H9 (cell line): ENCODE measurements at regions not wholly inside any gene's neighbourhood (a gene's known extent, or its start where the extent isn't known, plus 50 kb on each side); places are given as distances from the start of the nearest gene placed in this dataset.

ENCODE experiments used
- DNase-seq: peaks from one replicate; pipeline ENCODE4 v3.0.0-alpha.2; 2017
- H2AFZ ChIP-seq: one replicate; pipeline ENCODE4 v1.6.1; 2013; ENCODE audit warnings: mild to moderate bottlenecking, low read length, control low read depth, moderate library complexity
- H2AK5ac ChIP-seq: 2 replicates; pipeline ENCODE4 v1.6.1; 2013; ENCODE audit warnings: low read length, control low read depth, mixed read lengths; ENCODE audit not compliant: insufficient read length
- H2BK120ac ChIP-seq: one replicate; pipeline ENCODE4 v1.6.1; 2013; ENCODE audit warnings: low read depth, mild to moderate bottlenecking, low read length, control low read depth, inconsistent platforms; ENCODE audit not compliant: poor library complexity, severe bottlenecking
- H2BK12ac ChIP-seq: 2 replicates; pipeline ENCODE4 v1.6.1; 2013; ENCODE audit warnings: low read length, control low read depth, mixed read lengths, low read depth; ENCODE audit not compliant: insufficient read length
- H2BK15ac ChIP-seq: 2 replicates; pipeline ENCODE4 v1.6.1; 2013; ENCODE audit warnings: low read depth, low read length, control low read depth
- H2BK20ac ChIP-seq: one replicate; pipeline ENCODE4 v1.6.1; 2013; ENCODE audit warnings: low read depth, mild to moderate bottlenecking, low read length, control low read depth, inconsistent platforms; ENCODE audit not compliant: poor library complexity, severe bottlenecking
- H2BK5ac ChIP-seq: 2 replicates; pipeline ENCODE4 v1.6.1; 2013; ENCODE audit warnings: low read length, control low read depth, mixed read lengths; ENCODE audit not compliant: insufficient read length
- H3K14ac ChIP-seq: 2 replicates; pipeline ENCODE4 v1.6.1; 2013; ENCODE audit warnings: low read length, control low read depth; ENCODE audit not compliant: insufficient read depth
- H3K18ac ChIP-seq: 2 replicates; pipeline ENCODE4 v1.6.1; 2013; ENCODE audit warnings: low read depth, mild to moderate bottlenecking, mixed read lengths, low read length, control low read depth; ENCODE audit not compliant: insufficient read length
- H3K23ac ChIP-seq: 2 replicates; pipeline ENCODE4 v1.6.1; 2013; ENCODE audit warnings: low read length, control low read depth, mixed read lengths, low read depth; ENCODE audit not compliant: insufficient read length
- H3K23me2 ChIP-seq: 2 replicates; pipeline ENCODE4 v1.6.1; 2013; ENCODE audit warnings: low read depth, mild to moderate bottlenecking, mixed read lengths, low read length, control low read depth; ENCODE audit not compliant: insufficient read length, poor library complexity, severe bottlenecking
- H3K27ac ChIP-seq: 2 replicates; pipeline ENCODE4 v1.5.1; 2013; ENCODE audit warnings: low read length, control low read depth, mixed read lengths, low read depth; ENCODE audit not compliant: insufficient read length
- H3K27me3 ChIP-seq: 2 replicates; pipeline ENCODE4 v1.6.1; 2013; ENCODE audit warnings: low read length, control low read depth, inconsistent platforms; ENCODE audit not compliant: insufficient read depth
- H3K4ac ChIP-seq: 2 replicates; pipeline ENCODE4 v1.6.1; 2013; ENCODE audit warnings: low read depth, mild to moderate bottlenecking, control low read depth, inconsistent platforms, low read length, moderate library complexity
- H3K4me1 ChIP-seq: 2 replicates; pipeline ENCODE4 v1.6.1; 2013; ENCODE audit warnings: low read length, control low read depth, inconsistent platforms; ENCODE audit not compliant: insufficient read depth
- H3K4me2 ChIP-seq: 2 replicates; pipeline ENCODE4 v1.6.1; 2013; ENCODE audit warnings: low read length, control low read depth, mixed read lengths; ENCODE audit not compliant: insufficient read length, insufficient read depth
- H3K56ac ChIP-seq: 2 replicates; pipeline ENCODE4 v1.6.1; 2013; ENCODE audit warnings: low read depth, mild to moderate bottlenecking, mixed read lengths, low read length, control low read depth; ENCODE audit not compliant: insufficient read length
- H3K79me1 ChIP-seq: 2 replicates; pipeline ENCODE4 v1.6.1; 2013; ENCODE audit warnings: low read depth, mild to moderate bottlenecking, moderate library complexity, low read length, control low read depth, inconsistent platforms; ENCODE audit not compliant: insufficient read depth, poor library complexity, severe bottlenecking
- H3K79me2 ChIP-seq: 2 replicates; pipeline ENCODE4 v1.6.1; 2013; ENCODE audit warnings: low read length, control low read depth, inconsistent platforms; ENCODE audit not compliant: insufficient read depth
- H3K9ac ChIP-seq: 2 replicates; pipeline ENCODE4 v1.6.1; 2013; ENCODE audit warnings: low read length, control low read depth, mixed read lengths; ENCODE audit not compliant: insufficient read length; ENCODE audit errors: extremely low read depth
- H3K9me3 ChIP-seq: one replicate; pipeline ENCODE4 v1.6.1; 2013; ENCODE audit warnings: low read depth, low read length, inconsistent platforms; ENCODE audit not compliant: control insufficient read depth
- H3T11ph ChIP-seq: one replicate; pipeline ENCODE4 v1.6.1; 2013; ENCODE audit warnings: mild to moderate bottlenecking, low read length, control low read depth, inconsistent platforms
- H4K20me1 ChIP-seq: one replicate; pipeline ENCODE4 v1.6.1; 2013; ENCODE audit not compliant: control insufficient read depth, insufficient read length, insufficient read depth
- H4K5ac ChIP-seq: 2 replicates; pipeline ENCODE4 v1.6.1; 2013; ENCODE audit warnings: low read depth, mild to moderate bottlenecking, mixed read lengths, low read length, control low read depth; ENCODE audit not compliant: insufficient read length
- H4K8ac ChIP-seq: replicated peaks from 2 replicates; pipeline ENCODE4 v1.6.1; 2013; ENCODE audit warnings: low read length, control low read depth, mixed read lengths, low read depth; ENCODE audit not compliant: insufficient read length
- H4K91ac ChIP-seq: 2 replicates; pipeline ENCODE4 v1.6.1; 2013; ENCODE audit warnings: low read depth, mild to moderate bottlenecking, moderate library complexity, mixed read lengths, low read length, control low read depth; ENCODE audit not compliant: insufficient read length
- H3K27ac Mint-ChIP-seq, 3 experiments: 2 replicates in 2 of 3; 3 replicates in 1 of 3; pipeline ENCODE4 v1.8.0; 2020 to 2021; ENCODE audit warnings: mixed read lengths in 3 of 3, mild to moderate bottlenecking in 1 of 3, moderate library complexity in 1 of 3
- H3K27me3 Mint-ChIP-seq: 2 replicates; pipeline ENCODE4 v1.8.0; 2021; ENCODE audit warnings: low read depth, mild to moderate bottlenecking, moderate library complexity, mixed read lengths
- H3K36me3 Mint-ChIP-seq, 3 experiments: 2 replicates in 2 of 3; 3 replicates in 1 of 3; pipeline ENCODE4 v1.8.0; 2020 to 2021; ENCODE audit warnings: low read depth in 3 of 3, mixed read lengths in 3 of 3; ENCODE audit not compliant: insufficient read depth in 1 of 3
- H3K4me1 Mint-ChIP-seq, 2 experiments: 2 replicates each; pipeline ENCODE4 v1.8.0; 2020; ENCODE audit warnings: mixed read lengths in 2 of 2
- H3K4me3 Mint-ChIP-seq, 2 experiments: 2 replicates in 1 of 2; 3 replicates in 1 of 2; pipeline ENCODE4 v1.8.0; 2020 to 2021; ENCODE audit warnings: mild to moderate bottlenecking in 2 of 2, mixed read lengths in 2 of 2, moderate library complexity in 1 of 2
- H3K9me3 Mint-ChIP-seq, 2 experiments: 2 replicates in 1 of 2; 3 replicates in 1 of 2; pipeline ENCODE4 v1.8.0; 2020; ENCODE audit warnings: mild to moderate bottlenecking in 2 of 2, mixed read lengths in 2 of 2, moderate library complexity in 1 of 2
- WGBS: extraction: QIAGEN DNeasy Blood & Tissue Kit; methylation state at CpG from one replicate; pipeline ENCODE4 v1.1.7; 2013; ENCODE audit warnings: missing lambda C conversion rate, low lambda C conversion rate, mixed read lengths; ENCODE audit not compliant: insufficient read length; ENCODE audit errors: extremely low coverage; 5-methylcytosine and 5-hydroxymethylcytosine counted together
- TF ChIP-seq, protein P1 (sequence below): fragments of 200-600 bp; sonication (generic); conservative IDR thresholded peaks from 3 replicates; pipeline ENCODE4 v1.8.0; 2021; ENCODE audit warnings: antibody characterized with exemption, mild to moderate bottlenecking

DNA sequence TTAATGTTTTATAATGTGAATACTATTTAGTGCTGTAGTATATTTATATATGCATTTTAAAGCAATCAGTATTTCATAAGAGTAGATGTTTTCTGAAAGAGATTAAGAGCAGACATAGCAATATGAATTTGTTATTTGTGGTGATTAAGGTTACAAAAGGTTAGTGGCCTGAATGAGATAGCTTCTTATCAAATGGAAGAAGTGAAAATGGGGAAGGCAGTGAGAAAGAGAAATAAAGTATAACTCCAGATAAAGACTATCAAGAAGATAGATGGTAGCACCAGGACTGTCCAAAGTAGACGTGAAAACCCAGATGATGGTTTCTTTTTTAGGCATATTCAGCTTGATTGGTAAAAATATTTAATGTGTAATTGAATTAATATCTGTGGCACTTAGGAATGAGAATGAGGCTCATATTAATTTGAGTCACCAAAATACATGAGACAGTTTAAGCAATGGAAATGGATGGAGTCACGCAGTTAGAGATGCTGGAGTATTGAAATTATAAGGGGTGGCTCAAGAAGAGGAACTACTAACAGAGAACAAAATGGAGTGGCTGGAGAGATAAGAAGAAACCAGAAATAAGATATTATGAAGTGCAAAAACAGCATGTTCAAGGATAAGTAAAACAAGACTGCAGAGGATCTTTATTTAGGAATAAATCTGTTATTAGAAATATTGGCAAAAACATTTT is 288.0 kb upstream of the SEMA3C start:
- Mint-ChIP-seq H3K9me3 (no peaks in the 10 kb centered on the region), H3K4me1 (no peaks in the 10 kb centered on the region)

More for the DNA sequence above, 288.0 kb upstream of the SEMA3C start:
- Histone ChIP-seq H4K5ac (no peak overlapping the region), H3K14ac (no peak overlapping the region), H3K9me3 (no peaks in the 10 kb centered on the region), H2AK5ac (no peak overlapping the region), H3K4me1 (no peaks in the 10 kb centered on the region), H4K91ac (no peak overlapping the region), H4K20me1 (no peaks in the 10 kb centered on the region), H3T11ph (no peak overlapping the region), H3K23ac (no peak overlapping the region), H3K79me1 (no peaks in the 10 kb centered on the region), H3K23me2 (no peaks in the 10 kb centered on the region), H3K27ac (no peak overlapping the region), H3K4me2 (no peak overlapping the region), H4K8ac (no peak overlapping the region), H2BK15ac (no peak overlapping the region), H2BK12ac (no peak overlapping the region), H3K56ac (no peak overlapping the region), H2BK120ac (no peak overlapping the region), H2BK20ac (no peak overlapping the region), H3K18ac (no peak overlapping the region), H3K79me2 (no peaks in the 10 kb centered on the region), H3K4ac (no peak overlapping the region), H3K9ac (no peak overlapping the region), H2BK5ac (no peak overlapping the region), H3K27me3 (no peaks in the 10 kb centered on the region), H2AFZ (no peak overlapping the region)
- no peaks in the 10 kb centered on the region for H3K27me3 Mint-ChIP-seq
- H3K4me3 Mint-ChIP-seq = no peak overlapping the region
- WGBS = no CpG with 5 or more reads among the region's 2 CpGs
- no peaks in the 10 kb centered on the region for H3K36me3 Mint-ChIP-seq
- H3K27ac Mint-ChIP-seq = no peak overlapping the region
- TF ChIP-seq, protein P1, sequence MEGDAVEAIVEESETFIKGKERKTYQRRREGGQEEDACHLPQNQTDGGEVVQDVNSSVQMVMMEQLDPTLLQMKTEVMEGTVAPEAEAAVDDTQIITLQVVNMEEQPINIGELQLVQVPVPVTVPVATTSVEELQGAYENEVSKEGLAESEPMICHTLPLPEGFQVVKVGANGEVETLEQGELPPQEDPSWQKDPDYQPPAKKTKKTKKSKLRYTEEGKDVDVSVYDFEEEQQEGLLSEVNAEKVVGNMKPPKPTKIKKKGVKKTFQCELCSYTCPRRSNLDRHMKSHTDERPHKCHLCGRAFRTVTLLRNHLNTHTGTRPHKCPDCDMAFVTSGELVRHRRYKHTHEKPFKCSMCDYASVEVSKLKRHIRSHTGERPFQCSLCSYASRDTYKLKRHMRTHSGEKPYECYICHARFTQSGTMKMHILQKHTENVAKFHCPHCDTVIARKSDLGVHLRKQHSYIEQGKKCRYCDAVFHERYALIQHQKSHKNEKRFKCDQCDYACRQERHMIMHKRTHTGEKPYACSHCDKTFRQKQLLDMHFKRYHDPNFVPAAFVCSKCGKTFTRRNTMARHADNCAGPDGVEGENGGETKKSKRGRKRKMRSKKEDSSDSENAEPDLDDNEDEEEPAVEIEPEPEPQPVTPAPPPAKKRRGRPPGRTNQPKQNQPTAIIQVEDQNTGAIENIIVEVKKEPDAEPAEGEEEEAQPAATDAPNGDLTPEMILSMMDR = no peak
- no peak for DNase-seq
